ENCODE measurements at regions not wholly inside any gene's neighbourhood (a gene's known extent, or its start where the extent isn't known, plus 50 kb on each side); places are given as distances from the start of the nearest gene placed in this dataset.

- DNase-seq (no peak), ATAC-seq (no peak)
- no peaks in the 10 kb centered on the region for H3K4me1 ChIP-seq
- no peaks in the 10 kb centered on the region for H3K9me3 ChIP-seq
- no peak overlapping the region for H3K4me3 ChIP-seq
- H3K27ac ChIP-seq: no peak overlapping the region
- H3K36me3 ChIP-seq: no peaks in the 10 kb centered on the region
- no peaks in the 10 kb centered on the region for H3K27me3 ChIP-seq
- WGBS, 4 donors: 95 to 98% (median 96%) methylated on average over 8 to 10 of the region's 10 CpGs
- TF ChIP-seq CTCF (IDR thresholded peaks at IDR 0.05) (no peak), POLR2A (IDR thresholded peaks at IDR 0.05) (no peak)
- intact Hi-C loops (cut with DNase I): no loop called here
Measured at GRCh38 chr1:227401562-227402342, 83.5 kb upstream of the CDC42BPA start.

GRCh38 chr1:227399152-227399730 lies 80.9 kb upstream of the CDC42BPA start:
- 67 to 91% (median 84%) methylated on average over 4 of the region's 4 CpGs for WGBS, 4 donors
- H3K4me3 ChIP-seq: no peak overlapping the region
- H3K9me3 ChIP-seq: no peaks in the 10 kb centered on the region
- TF ChIP-seq POLR2A (IDR thresholded peaks at IDR 0.05) (no peak), CTCF (IDR thresholded peaks at IDR 0.05) (no peak)
- no peaks in the 10 kb centered on the region for H3K36me3 ChIP-seq
- no peak for DNase-seq
- ATAC-seq: no peak
- H3K27ac ChIP-seq: no peak overlapping the region
- intact Hi-C loops (cut with DNase I): no loop called here
- H3K27me3 ChIP-seq: no peaks in the 10 kb centered on the region
- no peaks in the 10 kb centered on the region for H3K4me1 ChIP-seq

- intact Hi-C loops (cut with DNase I): no loop called here
- H3K4me1 ChIP-seq: no peaks in the 10 kb centered on the region
- no peak for TF ChIP-seq CTCF (IDR thresholded peaks at IDR 0.05)
- no peak for TF ChIP-seq POLR2A (IDR thresholded peaks at IDR 0.05)
- H3K27me3 ChIP-seq: no peaks in the 10 kb centered on the region
- ATAC-seq (no peak), DNase-seq (no peak)
- no peaks in the 10 kb centered on the region for H3K36me3 ChIP-seq
- H3K27ac ChIP-seq: no peak overlapping the region
- no peak overlapping the region for H3K4me3 ChIP-seq
- 92 to 96% (median 95%) methylated on average over 5 of the region's 5 CpGs for WGBS, 4 donors
- no peaks in the 10 kb centered on the region for H3K9me3 ChIP-seq
Measured at GRCh38 chr1:227397354-227397978, 79.2 kb upstream of the CDC42BPA start.

- WGBS, 4 donors: 78 to 88% (median 87%) methylated on average over 8 of the region's 8 CpGs
- Histone ChIP-seq H3K4me3 (no peak overlapping the region), H3K27me3 (no peaks in the 10 kb centered on the region), H3K9me3 (no peaks in the 10 kb centered on the region), H3K4me1 (no peaks in the 10 kb centered on the region), H3K36me3 (no peaks in the 10 kb centered on the region), H3K27ac (no peak overlapping the region)
- DNase-seq: no peak
- ATAC-seq: no peak
- intact Hi-C loops (cut with DNase I): no loop called here
- TF ChIP-seq CTCF (IDR thresholded peaks at IDR 0.05) (no peak), POLR2A (IDR thresholded peaks at IDR 0.05) (no peak)
Measured at GRCh38 chr1:227396539-227397353, 78.5 kb upstream of the CDC42BPA start.

All from heart left ventricle (tissue), 16 donors.